ENCODE measurements at regions not wholly inside any gene's neighbourhood (a gene's known extent, or its start where the extent isn't known, plus 50 kb on each side); places are given as distances from the start of the nearest gene placed in this dataset.

GRCh38 chr2:130287656-130288026 lies 55.1 kb upstream of the IMP4 start:
- intact Hi-C loops (cut with micrococcal nuclease; ENCODE audit: unreplicated experiment): loop anchor here (1.0 kb wide), 1 partner anchor 45 kb away; no protein-coding TSS in a partner anchor
- Histone ChIP-seq H3K27me3 (ENCODE audit: control insufficient read depth, insufficient read depth, low read length) (no peaks in the 10 kb centered on the region), H3K4me1 (ENCODE audit: control insufficient read depth, insufficient read depth, low read length) (no peaks in the 10 kb centered on the region), H3K36me3 (ENCODE audit: control insufficient read depth, insufficient read depth, low read length) (no peaks in the 10 kb centered on the region), H3K9me3 (ENCODE audit: control insufficient read depth, insufficient read depth, low read depth, low read length) (no peaks in the 10 kb centered on the region), H3K27ac (ENCODE audit: low read length) (no peak overlapping the region), H3K4me3 (ENCODE audit: low read depth in 2 of 2, low read length in 2 of 2) (no peak overlapping the region)
- BruUV-seq (replicated peaks): no TSS peak
- in situ Hi-C loops (cut with HindIII; ENCODE audit: low pct_unique_long_range_greater_than_20kb, low sequenced_read_pairs): no loop called here
- no peak for ATAC-seq
- TF ChIP-seq CTCF (IDR thresholded peaks at IDR 0.05): no peak
- no peak for TF ChIP-seq SIN3A (IDR thresholded peaks at IDR 0.05; ENCODE audit: borderline replicate concordance, insufficient read depth, low read depth, low read length)
- no peak for TF ChIP-seq REST (IDR thresholded peaks at IDR 0.05; ENCODE audit: insufficient read depth in 1 of 2, low read depth in 2 of 2, low read length in 1 of 2)
- TF ChIP-seq TCF7L2 (IDR thresholded peaks at IDR 0.05; ENCODE audit: low read depth, low read length): no peak
- TF ChIP-seq POLR2AphosphoS5 (IDR thresholded peaks at IDR 0.05; ENCODE audit: low read depth, low read length): no peak
- DNase-seq (ENCODE audit: low read depth, low spot score): no peak
- ChIA-PET POLR2A (no interaction called here), CTCF (interaction anchor here (0.8 to 2.2 kb wide), 4 partner anchors 40 to 49 kb away, joined by 3 to 20 read pairs (median 7); no protein-coding TSS in a partner anchor)

GRCh38 chr2:130286983-130287655 lies 55.6 kb upstream of the IMP4 start:
- CTCF ChIA-PET: interaction anchor here (2.2 kb wide), 1 partner anchor 46 kb away, joined by 20 read pairs; no protein-coding TSS in a partner anchor

More at GRCh38 chr2:130286983-130287655, 55.6 kb upstream of the IMP4 start:
- Histone ChIP-seq H3K27ac (ENCODE audit: low read length) (no peak overlapping the region), H3K27me3 (ENCODE audit: control insufficient read depth, insufficient read depth, low read length) (no peaks in the 10 kb centered on the region), H3K36me3 (ENCODE audit: control insufficient read depth, insufficient read depth, low read length) (no peaks in the 10 kb centered on the region), H3K4me3 (ENCODE audit: low read depth in 2 of 2, low read length in 2 of 2) (no peak overlapping the region), H3K9me3 (ENCODE audit: control insufficient read depth, insufficient read depth, low read depth, low read length) (no peaks in the 10 kb centered on the region), H3K4me1 (ENCODE audit: control insufficient read depth, insufficient read depth, low read length) (no peaks in the 10 kb centered on the region)
- DNase-seq (ENCODE audit: low read depth, low spot score) (no peak), ATAC-seq (no peak)
- BruUV-seq (replicated peaks): no TSS peak
- in situ Hi-C loops (cut with HindIII; ENCODE audit: low pct_unique_long_range_greater_than_20kb, low sequenced_read_pairs): no loop called here
- TF ChIP-seq TCF7L2 (IDR thresholded peaks at IDR 0.05; ENCODE audit: low read depth, low read length) (no peak), REST (IDR thresholded peaks at IDR 0.05; ENCODE audit: insufficient read depth in 1 of 2, low read depth in 2 of 2, low read length in 1 of 2) (no peak), SIN3A (IDR thresholded peaks at IDR 0.05; ENCODE audit: borderline replicate concordance, insufficient read depth, low read depth, low read length) (no peak), CTCF (IDR thresholded peaks at IDR 0.05) (no peak), POLR2AphosphoS5 (IDR thresholded peaks at IDR 0.05; ENCODE audit: low read depth, low read length) (no peak)
- POLR2A ChIA-PET: no interaction called here
- intact Hi-C loops (cut with micrococcal nuclease; ENCODE audit: unreplicated experiment): no loop called here

Measured in Panc1 (cell line).